Fibroblast of skin of abdomen (primary cell): ENCODE measurements at regions not wholly inside any gene's neighbourhood (a gene's known extent, or its start where the extent isn't known, plus 50 kb on each side); places are given as distances from the start of the nearest gene placed in this dataset.
"Not testable (repeated sequence)": the region's sequence is repeated elsewhere in the genome, so short reads cannot be mapped to it uniquely, and the experiment has no call there.

Experiments used
- DNase-seq: peaks from one replicate; pipeline ENCODE4 v3.0.0-alpha.2; 2013

- no peak for DNase-seq
Measured at GRCh38 chr7:19533266-19533665, 175.6 kb downstream of the POLR1F start.

GRCh38 chr7:19530852-19531251 is 178.0 kb downstream of the POLR1F start:
- DNase-seq: no peak

- no peak for DNase-seq
Measured at GRCh38 chr7:19530261-19530660, 178.6 kb downstream of the POLR1F start.

- DNase-seq: no peak
Measured at GRCh38 chr7:19526639-19527038, 182.2 kb downstream of the POLR1F start.

GRCh38 chr7:19522486-19522885 is 186.4 kb downstream of the POLR1F start:
- peak; percentile 63 for DNase-seq

GRCh38 chr7:19520392-19520791 is 188.4 kb downstream of the POLR1F start:
- DNase-seq: no peak

- DNase-seq: peak; percentile 61
Measured at GRCh38 chr7:19519443-19520021, 189.3 kb downstream of the POLR1F start.

GRCh38 chr7:19517546-19517945 is 191.3 kb downstream of the POLR1F start:
- not testable (repeated sequence) for DNase-seq

- DNase-seq: no peak
Measured at GRCh38 chr7:19508821-19509220, 200.0 kb downstream of the POLR1F start.

- DNase-seq: no peak
Measured at GRCh38 chr7:19508124-19508523, 200.7 kb downstream of the POLR1F start.

GRCh38 chr7:19491821-19492452 is 216.9 kb downstream of the POLR1F start:
- peak; percentile 25 for DNase-seq

- no peak for DNase-seq
Measured at GRCh38 chr7:19491371-19491770, 217.5 kb downstream of the POLR1F start.

- DNase-seq: no peak
Measured at GRCh38 chr7:19489162-19489820, 219.5 kb downstream of the POLR1F start.

- DNase-seq: no peak
Measured at GRCh38 chr7:19488056-19488455, 220.8 kb downstream of the POLR1F start.

- DNase-seq: no peak
Measured at GRCh38 chr7:19482628-19483027, 226.2 kb downstream of the POLR1F start.

- DNase-seq: no peak
Measured at GRCh38 chr7:19480383-19480782, 228.5 kb downstream of the POLR1F start.

- peak; percentile 18 for DNase-seq
Measured at GRCh38 chr7:19470031-19470430, 238.8 kb downstream of the POLR1F start.

GRCh38 chr7:19465861-19466260 is 243.0 kb downstream of the POLR1F start:
- no peak for DNase-seq

- DNase-seq: no peak
Measured at GRCh38 chr7:19464751-19465150, 244.1 kb downstream of the POLR1F start.

- peak; percentile 39 for DNase-seq
Measured at GRCh38 chr7:19464241-19464640, 244.6 kb downstream of the POLR1F start.

GRCh38 chr7:19463581-19463980 is 245.3 kb downstream of the POLR1F start:
- no peak for DNase-seq

- DNase-seq: no peak
Measured at GRCh38 chr7:19455623-19456022, 253.2 kb downstream of the POLR1F start.

- no peak for DNase-seq
Measured at GRCh38 chr7:19448091-19448490, 260.7 kb downstream of the POLR1F start.
